Stimulated activated CD4-positive, alpha-beta T cell treated with anti-CD3 and anti-CD28 coated beads, Interleukin-1b, Interleukin-23, amount 100 ng/mL, for 4 hours (primary cell): ENCODE measurements at regions not wholly inside any gene's neighbourhood (a gene's known extent, or its start where the extent isn't known, plus 50 kb on each side); places are given as distances from the start of the nearest gene placed in this dataset.
"Not testable (repeated sequence)": the region's sequence is repeated elsewhere in the genome, so short reads cannot be mapped to it uniquely, and the experiment has no call there.

Experiments
- DNase-seq, 2 donors: peaks; one replicate each; pipeline ENCODE4 v3.0.0-alpha.2; 2020; ENCODE audit warnings: low read depth in 2 of 2

GRCh38 chr5:157945822-157946221 lies 86.9 kb upstream of the CLINT1 start:
- not testable (repeated sequence) for DNase-seq

- no peak for DNase-seq
Observed at GRCh38 chr5:157944938-157945337, 86.0 kb upstream of the CLINT1 start.

DNA sequence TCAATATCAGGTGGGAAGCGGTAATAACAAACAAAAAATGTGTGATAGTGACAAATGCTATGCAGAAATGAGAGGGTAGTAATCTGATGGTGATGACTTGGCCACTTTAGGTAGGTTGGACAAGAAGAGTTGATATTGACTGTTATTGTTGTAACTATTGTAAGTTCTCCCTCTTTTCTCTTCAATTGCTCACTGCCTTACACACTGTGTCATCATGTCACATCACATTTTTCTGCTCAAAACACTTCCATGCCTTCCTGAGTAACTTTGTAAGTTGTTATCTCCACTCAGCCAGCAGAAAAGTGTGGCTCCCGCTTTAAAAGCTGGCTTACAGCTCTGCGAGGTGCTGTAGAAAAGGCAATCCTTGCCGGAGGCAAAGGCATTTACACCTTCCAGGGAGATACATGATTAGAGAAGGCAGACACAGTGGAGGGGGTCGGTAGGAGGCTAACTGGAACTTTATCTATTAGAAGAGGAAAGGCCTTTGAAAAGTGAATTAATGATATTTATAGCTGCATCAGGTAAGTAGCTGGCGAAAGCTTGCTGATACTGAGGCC lies 85.2 kb upstream of the CLINT1 start:
- no peak for DNase-seq

- no peak for DNase-seq
Observed at GRCh38 chr5:157942595-157942994, 83.7 kb upstream of the CLINT1 start.

GRCh38 chr5:157941616-157942015 lies 82.7 kb upstream of the CLINT1 start:
- no peak for DNase-seq

- DNase-seq, result not testable (repeated sequence)
Observed at GRCh38 chr5:157938101-157938500, 79.2 kb upstream of the CLINT1 start.

GRCh38 chr5:157936776-157937501 lies 78.0 kb upstream of the CLINT1 start:
- not testable (repeated sequence) for DNase-seq

DNA sequence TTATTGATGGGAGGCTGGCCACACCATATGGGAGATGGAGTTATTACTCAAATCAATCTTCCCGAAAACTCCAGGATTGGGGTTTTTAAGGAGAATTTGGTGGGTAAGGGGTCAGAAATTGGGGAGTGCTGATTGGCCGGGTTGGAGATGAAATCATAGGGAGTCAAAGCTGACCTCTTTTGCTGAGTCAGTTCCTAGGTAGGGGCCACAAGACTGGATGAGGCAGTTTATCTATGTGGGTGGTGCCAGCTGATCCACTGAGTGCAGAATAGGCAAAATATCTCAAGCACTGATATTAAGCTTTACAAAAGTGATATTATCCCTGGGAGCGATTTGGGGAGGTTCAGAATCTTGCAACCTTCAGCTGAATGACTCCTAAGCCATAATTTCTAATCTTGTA lies 75.7 kb upstream of the CLINT1 start:
- DNase-seq, result no peak

GRCh38 chr5:157933005-157933404 lies 74.1 kb upstream of the CLINT1 start:
- DNase-seq, result no peak

DNA sequence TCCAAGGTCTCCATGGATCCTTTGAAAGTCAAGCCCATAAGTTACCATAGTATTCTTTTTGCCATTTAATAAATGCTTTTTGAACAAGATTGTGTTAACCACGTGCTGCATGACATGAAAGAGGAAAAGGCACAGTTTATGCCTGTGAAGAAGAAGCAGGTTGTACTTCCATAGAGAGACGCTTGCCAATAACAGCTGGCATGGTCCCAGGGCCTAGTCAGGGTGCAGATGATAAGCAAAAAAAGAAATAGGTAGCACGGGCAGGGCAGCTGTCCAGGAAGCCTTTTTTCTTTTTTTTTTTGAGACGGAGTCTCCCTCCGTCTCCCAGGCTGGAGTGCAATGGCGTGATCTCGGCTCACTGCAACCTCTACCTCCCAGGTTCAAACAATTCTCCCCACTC lies 71.8 kb upstream of the CLINT1 start:
- no peak for DNase-seq

- no peak for DNase-seq
Observed at GRCh38 chr5:157926977-157927376, 68.0 kb upstream of the CLINT1 start.

DNA sequence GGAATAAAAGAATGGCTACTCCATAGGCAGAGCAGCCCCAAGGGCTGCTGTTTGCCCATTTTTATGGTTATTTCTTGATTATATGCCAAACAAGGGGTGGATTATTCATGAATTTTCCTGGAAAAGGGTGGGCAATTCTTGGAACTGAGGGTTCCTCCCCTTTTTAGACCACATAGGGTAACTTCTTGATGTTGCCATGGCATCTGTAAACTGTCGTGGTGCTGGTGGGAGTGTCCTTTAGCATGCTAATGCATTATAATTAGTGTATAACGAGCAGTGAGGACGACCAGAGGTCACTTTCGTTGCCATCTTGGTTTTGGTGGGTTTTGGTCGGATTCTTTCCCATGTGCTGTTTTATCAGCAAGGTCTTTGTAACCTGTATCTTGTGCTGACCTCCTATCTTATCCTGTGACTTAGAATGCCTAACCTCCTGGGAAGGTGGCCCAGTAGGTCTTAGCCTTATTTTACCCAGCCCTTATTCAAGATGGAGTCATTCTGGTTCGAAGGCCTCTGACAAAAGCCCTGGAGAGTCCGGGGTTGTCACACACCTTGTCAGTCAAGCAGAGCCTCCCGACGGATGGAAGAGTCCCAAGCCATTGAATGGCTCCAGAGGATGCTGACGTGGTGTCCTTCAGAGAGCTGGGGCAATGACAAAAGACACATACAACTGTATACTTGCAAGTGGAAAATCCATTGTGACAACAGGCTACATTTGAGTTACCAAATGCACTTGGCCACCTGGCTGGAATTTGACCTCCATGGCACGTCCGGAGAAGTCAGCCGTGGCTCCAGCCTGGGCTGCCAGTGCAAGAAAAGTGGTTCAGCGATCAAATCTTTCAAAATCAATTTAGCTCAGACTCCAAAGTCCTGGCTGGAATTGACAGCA lies 67.1 kb upstream of the CLINT1 start:
- no peak for DNase-seq

- no peak for DNase-seq
Observed at GRCh38 chr5:157924931-157925729, 66.2 kb upstream of the CLINT1 start.

DNA sequence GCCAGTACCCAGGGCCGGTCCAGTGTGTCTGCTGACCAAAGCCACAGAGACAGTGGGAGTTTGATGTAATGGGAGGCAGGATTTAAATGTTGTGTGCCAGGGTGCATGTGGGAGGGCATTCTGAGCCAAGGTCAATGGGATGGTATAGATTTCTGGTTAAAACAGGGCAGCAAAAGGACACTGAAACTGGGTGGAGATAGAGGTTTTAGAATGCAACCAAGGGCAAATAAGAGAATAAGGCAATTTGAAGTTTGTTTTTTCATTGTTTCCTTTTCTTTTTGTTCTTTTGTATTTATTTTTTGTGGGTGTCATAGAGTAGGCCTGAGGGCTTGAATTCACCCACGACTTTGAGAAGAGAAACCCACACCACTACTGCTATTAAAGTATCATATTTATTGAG lies 65.5 kb upstream of the CLINT1 start:
- DNase-seq, result no peak

GRCh38 chr5:157923765-157924164 lies 64.8 kb upstream of the CLINT1 start:
- no peak for DNase-seq

DNA sequence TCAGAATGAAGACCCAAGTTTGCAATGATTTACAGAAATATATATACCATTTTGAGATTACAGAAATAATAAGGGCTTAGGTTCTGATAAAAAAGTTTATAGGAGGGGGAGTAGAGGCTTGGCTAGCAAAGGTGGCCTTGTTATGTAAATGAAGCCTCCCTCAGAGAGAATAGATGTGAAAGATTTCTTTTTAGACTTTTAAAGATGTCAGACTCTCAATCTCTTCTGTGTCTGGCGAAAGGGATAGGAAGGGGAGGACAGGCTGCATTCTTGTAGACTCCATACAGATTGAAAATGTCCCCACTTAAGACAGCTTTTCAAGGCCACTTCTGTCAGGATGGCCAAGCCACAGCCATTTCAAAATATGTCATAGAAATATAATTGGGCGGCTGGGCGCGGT lies 63.1 kb upstream of the CLINT1 start:
- DNase-seq, result no peak

DNA sequence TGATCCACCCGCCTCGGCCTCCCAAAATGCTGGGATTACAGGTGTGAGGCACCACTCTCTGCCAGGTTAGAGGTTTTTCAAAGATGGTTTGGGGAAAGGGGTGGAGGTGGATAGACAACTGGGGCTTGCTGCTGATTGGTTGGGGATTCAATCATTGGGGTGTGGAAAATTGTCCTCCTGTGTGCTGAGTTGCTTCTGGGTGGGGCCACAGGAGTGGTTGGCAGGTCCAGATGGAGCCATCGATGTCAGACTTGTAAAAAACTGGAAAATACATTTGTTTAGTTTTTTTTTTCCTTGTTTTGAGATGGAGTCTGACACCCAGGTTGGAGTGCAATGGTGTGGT lies 61.9 kb upstream of the CLINT1 start:
- DNase-seq, result no peak

DNA sequence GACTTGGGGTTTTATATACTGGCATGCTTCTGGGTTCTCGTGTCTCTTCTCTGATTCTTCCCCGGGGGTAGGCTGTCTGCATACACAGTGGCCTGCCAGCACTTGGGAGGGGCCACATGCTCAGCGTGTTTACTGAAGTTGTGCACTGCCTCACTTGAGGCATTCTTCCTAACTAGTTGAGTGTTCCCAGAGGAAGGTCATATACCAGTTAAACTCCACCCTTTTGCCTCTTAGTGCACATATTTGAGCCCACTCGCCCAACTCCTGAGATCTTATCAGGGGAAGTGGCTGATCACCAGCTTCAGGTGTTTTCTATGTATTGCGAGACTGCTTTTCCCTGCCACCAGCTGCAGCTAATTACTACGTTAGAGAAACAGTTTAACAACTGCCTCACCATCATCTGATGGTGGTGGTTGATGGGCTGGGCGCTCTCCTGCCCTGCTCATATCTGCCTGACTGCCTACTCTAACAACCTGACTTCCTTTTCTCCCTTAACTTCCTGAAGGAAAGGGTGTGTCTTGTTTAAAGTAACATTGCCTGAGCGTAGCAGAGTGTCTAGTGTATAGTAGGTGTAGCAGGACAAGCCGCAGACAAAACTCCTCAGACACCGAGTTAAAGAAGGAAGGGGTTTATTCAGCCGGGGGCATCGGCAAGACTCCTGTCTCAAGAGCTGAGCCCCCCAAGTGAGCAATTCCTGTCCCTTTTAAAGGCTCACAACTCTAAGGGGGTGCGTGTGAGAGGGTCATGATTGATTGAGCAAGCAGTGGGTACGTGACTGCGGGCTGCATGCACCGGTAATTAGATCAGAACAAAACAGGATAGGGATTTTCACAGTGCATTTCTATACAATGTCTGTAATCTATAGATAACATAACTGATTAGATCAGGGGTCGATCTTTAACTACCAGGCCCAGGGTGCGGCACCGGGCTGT lies 60.1 kb upstream of the CLINT1 start:
- DNase-seq, result no peak

- DNase-seq, result peak; percentile 39 to 50
Observed at GRCh38 chr5:157917899-157918809, 59.2 kb upstream of the CLINT1 start.

DNA sequence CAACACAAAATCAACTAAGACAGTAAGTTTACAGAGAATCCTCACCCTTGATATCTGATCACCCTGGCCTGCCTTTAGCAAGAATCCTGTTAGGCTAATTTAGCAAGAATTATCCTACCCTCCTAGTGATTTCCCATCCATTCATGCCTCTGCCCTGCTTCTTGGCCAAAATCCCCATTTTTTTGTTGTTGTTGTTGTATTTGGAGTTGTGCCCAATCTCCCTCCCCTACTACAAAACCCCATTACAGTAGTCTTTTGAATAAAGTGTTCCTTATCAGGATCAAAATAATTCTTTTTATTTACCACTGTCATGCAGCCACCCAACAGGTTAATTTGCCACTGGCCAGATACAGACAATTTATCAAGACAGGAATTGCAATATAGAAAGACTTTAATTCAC lies 58.5 kb upstream of the CLINT1 start:
- DNase-seq, result no peak
